ENCODE measurements at regions not wholly inside any gene's neighbourhood (a gene's known extent, or its start where the extent isn't known, plus 50 kb on each side); places are given as distances from the start of the nearest gene placed in this dataset.

DNA sequence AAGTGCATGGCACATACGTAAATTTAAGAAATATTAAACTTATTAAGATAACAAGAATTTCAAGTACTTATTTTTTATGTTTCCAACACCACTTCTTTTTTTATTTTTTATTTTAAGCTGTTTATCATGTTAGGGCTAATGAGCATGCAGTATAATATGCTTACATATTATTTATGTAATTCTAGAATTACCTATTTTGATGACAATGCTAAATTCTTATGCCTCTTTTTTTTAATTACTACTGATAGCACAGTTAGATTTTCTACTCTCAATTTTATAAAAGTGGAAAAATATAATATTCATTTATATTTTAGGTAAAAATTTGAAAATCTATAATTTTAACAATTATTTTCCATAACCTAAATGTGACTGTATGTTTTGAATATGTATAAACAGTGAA is 713.0 kb downstream of the MRPL39 start:
- no peak for DNase-seq (ENCODE audit: low read depth)

DNA sequence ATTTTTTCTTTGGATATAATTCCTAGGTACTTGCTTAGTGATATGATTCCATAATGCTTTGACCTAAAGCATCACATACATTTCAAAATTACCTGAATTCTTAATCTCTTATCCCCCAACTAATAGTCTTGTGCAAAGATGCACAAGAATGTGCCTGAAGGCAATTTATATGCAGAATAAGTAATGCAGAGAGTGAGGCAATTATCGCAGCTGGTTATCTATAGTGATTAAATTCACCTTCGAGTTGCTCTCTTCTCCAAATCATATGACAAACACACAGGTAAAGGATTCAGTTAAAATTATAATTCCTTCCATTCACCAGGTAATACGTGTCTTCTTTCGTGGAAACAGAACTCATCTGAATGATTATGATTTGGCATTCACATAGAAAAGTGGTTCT is 717.3 kb downstream of the MRPL39 start:
- DNase-seq (ENCODE audit: low read depth) = no peak

DNA sequence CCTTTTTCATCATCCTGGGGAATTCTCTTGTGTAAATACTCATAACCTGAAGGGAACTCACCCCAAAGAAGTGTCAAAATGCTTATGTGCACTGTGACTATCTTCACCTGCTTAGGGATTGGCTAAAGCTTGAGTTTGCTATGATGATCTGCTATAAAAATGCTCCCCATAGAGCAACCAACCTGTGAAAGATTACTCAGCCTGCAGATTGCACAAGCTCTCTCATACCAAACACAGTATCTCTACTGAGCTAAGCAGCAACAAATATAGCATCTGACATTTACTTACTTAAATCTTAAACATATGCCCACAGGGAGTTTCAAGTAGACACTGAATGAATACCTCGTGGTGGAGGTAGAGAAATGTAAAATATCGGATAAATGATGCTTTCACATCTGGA is 725.8 kb downstream of the MRPL39 start:
- DNase-seq (ENCODE audit: low read depth) = no peak

DNA sequence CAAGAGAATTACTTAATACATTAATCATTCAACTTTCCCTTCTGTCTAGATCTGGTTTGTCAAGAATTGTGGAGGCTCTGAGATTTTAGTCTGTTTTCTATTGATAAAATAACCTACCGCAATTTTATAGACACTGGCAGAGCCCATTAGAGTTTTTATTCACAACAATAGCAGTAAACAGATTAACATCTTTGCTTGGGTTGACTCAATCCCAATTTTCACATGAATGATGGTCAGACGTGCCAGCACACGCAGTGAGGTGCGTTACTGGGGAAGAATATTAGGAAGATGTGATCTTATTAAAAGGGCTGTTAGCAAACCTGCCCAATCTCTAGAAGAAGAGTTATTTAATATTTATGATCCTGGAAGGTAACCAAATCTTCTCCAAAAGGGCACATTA is 736.6 kb downstream of the MRPL39 start:
- no peak for DNase-seq (ENCODE audit: low read depth)

DNA sequence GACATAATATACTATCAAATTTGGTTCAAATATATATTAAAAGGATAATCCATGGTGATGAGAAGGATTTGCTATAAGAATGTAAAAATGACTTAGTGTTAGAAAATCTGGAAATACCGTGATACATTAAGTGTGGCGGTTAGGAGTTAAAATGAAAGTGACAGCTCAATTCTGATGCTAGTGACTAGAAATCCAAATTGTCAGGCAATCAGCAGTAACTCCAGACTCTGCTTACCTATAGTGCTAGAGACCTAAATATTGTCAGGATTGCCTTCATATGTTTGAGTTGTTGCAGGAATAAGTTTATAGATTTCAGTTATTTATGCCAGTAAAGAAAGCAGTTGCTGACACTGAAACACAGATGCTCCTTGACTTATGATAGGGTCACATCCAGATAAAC is 737.4 kb downstream of the MRPL39 start:
- DNase-seq (ENCODE audit: low read depth) = no peak

DNA sequence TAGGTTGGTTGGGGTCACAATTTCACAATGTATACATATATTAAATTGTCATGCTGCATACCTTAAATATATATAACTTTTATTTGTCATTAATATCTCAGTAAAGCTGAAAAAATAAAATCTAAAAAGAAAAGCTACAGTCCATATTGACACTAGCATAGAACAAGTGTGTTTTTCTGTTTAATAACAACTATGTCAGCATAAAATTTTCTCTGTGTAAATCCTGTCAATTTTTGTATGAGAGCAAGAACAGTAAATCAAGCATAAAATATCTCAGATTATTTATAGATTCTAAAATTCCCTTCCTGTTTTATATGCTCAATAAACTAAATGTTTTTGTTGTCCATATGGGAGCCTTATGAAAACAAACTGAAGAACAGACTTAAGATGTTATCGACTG is 739.2 kb downstream of the MRPL39 start:
- no peak for DNase-seq (ENCODE audit: low read depth)

DNA sequence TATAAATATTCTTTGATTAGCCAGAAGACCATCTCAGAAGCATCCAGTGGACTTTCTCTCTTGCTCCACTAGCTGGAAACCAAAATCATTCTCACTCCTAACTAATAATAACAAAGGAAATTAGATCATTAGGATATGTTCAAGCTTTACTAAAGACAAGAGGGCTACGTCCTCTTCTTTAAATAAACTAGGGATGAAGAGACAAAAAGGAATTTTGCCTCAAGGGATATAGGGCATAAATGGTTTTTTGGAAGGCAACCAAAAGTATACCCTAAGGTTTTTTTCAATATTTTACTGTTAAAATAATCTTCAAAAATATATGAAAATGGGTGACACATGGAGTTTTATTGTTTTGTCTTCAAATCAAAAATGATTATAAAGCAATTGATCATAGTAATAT is 745.8 kb downstream of the MRPL39 start:
- DNase-seq (ENCODE audit: low read depth) = no peak

DNA sequence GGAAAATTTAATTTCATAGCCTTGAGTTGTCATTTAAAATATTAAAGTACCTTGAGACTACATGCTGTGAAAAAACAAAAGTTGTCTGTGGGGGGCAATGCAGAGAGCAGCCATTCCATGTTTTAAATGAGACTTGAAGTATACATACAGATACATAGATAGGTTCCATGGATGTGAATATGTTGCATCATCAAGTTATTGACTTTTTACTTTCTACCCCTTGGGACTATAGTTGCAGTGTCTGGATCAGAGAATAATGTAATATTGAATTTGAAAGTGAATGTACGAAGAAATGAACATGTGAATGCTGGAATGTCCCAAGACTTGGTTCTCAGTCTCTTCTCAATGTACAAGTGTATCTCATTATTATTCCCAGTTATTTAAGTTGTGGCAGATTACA is 751.0 kb downstream of the MRPL39 start:
- no peak for DNase-seq (ENCODE audit: low read depth)

DNA sequence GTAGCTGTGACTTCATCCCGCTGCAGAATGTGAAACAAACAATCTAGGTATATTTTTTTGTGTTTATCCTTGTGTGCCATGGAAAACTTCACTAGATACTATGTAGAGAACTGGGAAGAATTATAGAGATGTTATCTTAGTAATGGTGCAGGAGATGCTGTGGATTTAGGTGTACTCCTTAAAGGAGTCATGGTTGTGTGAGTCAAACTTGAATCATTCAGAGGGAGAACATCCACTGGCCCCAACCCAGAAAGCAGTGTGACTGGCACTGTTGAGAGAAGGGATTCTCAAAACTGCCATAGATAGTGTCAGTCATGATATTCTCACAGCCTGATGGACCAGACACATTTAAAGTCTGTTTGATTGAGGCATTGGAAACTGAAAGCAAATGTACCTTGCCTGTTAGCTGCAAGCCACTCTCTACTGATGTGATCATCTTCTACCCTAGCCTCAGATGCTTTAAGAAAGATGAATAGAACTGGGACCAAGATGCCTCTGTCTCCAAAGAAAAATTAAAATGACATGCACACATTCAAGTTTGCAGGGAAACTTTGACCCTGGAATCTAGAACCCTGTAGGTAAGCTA is 754.6 kb downstream of the MRPL39 start:
- DNase-seq (ENCODE audit: low read depth) = no peak

DNA sequence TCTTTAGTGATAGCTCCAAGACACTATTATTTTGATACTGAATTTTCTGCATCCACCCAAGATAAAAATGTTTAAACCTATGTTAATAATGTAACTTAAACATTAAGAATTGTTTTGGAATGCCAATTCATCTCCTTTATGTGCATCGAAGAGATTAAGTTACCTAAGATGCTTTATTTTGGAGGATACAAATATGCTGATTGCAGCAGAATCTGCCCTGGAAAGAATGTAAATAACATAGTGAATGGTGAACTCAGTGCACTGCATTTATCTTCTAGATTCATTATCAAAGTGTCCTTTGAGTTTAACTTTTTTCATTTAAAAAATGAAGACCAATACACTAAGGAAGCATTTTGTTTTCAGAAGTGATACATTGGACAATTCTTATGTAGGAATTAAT is 757.2 kb downstream of the MRPL39 start:
- DNase-seq (ENCODE audit: low read depth) = no peak

DNA sequence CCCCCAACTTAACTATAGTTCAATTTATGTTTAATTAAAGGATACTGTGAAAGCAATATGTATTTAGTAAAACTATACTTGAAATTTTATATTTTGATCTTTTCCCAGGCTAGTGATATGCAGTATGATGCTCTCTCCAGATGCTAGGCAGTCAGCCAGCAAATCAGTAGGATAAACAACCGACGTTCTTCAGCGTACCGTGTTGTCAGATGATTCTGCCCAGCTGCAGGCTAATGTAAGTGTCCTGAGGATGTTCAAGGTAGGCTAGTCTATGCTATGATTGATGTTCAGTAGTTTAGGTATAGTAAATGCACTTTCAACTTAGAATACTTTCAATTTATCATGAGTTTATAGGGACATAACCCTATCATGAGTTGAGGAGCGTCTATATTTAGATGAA is 762.6 kb downstream of the MRPL39 start:
- DNase-seq (ENCODE audit: low read depth) = no peak

DNA sequence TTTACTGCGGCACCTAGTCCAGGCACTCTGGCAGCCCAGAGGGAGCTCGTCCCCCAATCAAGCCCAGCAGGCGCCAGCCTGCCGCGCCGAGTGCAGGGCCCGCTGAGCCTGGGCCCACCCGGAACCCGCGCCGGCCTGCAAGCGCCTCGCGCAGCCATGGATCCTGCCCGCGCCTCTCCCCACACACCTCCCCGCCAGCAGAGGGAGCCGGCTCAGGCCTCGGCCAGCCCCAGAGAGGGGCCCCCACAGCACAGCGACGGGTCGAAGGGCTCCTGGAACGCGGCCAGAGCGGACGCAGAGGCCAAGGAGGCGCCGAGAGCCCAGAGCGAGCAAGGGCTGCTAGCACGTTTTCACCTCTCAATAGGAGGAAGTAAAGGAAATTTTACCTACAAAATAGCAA is 767.0 kb downstream of the MRPL39 start:
- no peak for DNase-seq (ENCODE audit: low read depth)

DNA sequence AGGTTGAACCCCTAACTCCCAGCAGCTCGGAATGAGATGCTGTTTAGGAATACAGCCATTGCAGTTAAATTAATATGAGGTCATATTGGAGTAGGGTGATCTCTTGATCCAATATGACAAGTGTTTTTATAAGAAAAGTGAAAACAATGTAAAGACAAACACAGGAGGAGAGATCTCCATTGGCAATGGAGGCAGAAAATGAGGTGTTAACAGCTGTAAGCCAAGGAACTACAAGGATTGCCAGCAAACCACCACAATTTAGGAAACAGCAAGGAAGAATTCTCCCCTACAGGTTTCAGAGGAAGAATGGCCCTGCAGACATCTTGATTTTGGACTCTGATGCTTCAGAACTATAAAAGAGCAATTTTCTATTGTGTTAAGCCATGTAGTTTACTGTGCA is 774.3 kb downstream of the MRPL39 start:
- no peak for DNase-seq (ENCODE audit: low read depth)

DNA sequence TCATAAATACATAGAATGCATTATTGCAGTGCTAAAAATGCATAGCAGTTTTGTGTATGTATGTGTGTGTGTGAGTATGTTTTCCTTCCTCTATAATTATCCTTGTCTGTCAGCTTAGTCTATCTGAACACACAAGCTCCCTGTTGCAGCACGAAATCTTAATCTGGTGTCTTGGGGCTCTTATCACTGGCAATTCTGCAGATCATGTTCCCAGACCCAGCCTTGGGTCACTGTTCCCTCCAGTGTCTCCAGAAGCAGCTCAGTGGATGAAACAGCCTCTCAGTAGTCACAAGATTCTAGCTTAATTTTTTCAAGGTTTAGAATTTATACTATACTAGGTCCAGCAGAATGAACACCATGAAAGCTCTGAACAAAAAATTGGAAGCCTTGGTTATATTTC is 777.9 kb downstream of the MRPL39 start:
- DNase-seq (ENCODE audit: low read depth) = no peak

DNA sequence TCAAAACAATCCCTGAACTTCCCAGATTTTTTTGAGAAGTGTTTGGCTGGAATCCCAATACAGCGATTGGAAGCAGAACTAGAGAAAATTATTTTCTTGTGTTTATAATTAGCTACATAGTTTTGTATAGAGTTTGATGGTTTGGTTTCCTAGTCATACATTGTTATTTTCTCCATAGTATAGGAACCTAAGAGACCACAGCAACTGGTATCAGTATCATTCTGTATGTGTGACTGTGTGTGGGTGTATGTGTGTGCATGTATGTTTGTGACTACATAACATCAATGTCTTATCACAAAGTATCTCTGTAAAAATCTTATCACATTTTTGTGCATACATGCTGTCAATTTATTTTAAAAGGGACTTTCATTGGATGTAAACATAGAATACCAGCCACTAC is 780.5 kb downstream of the MRPL39 start:
- no peak for DNase-seq (ENCODE audit: low read depth)

DNA sequence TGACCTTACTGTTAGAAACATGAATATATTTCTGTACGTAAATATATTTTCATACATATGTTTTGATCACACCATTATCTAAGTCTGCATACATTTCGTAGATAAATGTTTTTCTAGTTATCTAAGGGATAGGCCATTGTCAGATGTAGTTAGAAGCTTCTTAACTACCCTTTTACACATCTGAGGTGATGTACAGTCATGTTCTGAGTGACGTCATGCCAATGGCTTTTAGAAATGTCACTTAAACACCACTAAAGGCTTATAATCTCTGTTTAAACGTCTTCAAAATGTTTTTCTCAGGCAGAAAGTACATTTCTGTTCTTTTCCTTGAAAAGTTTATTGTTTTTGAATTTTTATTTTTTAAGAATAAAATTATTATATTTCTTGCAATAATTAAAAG is 781.9 kb downstream of the MRPL39 start:
- no peak for DNase-seq (ENCODE audit: low read depth)

DNA sequence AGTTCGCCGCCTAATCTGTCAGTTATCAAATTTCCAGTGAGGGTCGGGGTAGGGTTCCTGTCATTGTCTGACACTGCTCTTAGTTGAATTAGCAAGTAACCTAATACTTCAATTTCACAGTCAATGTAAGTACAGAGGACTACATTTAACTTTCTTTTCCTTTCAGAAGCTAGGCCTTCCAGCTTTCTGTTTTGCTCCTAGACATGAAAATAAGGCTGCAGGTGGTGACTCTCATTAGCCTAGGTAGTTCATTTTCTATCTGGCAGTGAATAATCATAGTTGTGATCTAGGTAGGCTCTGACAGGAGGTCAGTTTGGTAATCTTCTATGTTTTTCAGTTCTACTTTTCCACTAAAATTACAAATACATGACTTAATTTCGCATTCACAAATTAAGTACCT is 783.1 kb downstream of the MRPL39 start:
- no peak for DNase-seq (ENCODE audit: low read depth)

DNA sequence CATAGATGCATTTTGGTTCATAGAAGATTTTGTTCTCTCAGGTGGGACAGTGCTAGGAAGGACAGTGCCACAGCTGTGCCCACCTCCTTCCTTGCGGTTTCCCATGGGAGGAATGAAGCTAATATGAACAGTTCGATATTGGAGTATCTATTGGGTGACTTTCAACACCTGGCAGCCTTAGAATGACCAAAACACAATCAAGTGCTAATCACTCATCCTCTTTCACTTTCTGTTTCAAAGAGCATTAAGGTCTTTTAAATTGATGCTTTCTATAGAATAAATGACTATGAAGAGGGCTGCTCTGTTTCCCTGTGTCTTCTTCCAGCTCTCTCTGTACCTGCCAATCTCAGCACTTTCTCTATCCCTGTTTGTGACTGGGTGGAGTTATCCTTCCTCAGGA is 784.0 kb downstream of the MRPL39 start:
- DNase-seq (ENCODE audit: low read depth) = no peak

DNA sequence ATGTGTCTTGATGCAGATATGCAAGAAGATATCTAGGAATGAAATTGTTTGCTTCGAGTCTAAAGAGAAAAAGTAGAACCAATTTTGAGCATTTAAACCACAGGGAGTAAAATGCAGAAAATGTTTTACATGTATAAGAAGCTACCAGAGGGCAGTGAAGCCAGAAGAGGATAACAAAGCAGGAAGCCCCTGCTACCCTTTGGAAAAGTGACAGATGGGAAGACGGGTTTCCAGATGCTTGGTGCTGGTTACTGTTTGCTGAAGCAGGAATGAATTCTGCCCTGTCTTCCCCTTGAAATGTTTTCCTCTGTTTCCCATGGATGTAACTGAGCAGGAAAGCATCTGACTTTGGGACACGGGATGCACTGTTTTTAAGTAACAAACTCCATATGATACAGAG is 822.2 kb downstream of the MRPL39 start:
- DNase-seq (ENCODE audit: low read depth) = no peak

DNA sequence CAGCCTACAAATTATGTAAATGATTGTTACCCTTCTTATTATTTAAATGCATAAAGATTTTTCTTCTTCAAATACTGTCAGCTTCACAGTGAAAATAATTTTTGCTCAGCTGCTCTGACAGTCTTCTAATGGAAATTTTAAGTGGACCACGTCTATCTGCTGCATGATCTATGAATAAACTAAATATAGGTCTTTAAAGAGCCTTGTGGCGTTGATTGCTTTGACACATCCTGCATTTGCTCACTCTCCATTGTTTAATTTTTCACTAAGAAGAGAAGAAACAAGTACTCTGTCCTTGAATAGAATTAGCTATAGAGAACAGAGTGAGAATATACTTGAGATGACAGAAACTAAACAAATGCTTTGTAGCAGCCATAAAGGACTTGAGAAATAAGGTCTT is 826.1 kb downstream of the MRPL39 start:
- no peak for DNase-seq (ENCODE audit: low read depth)

DNA sequence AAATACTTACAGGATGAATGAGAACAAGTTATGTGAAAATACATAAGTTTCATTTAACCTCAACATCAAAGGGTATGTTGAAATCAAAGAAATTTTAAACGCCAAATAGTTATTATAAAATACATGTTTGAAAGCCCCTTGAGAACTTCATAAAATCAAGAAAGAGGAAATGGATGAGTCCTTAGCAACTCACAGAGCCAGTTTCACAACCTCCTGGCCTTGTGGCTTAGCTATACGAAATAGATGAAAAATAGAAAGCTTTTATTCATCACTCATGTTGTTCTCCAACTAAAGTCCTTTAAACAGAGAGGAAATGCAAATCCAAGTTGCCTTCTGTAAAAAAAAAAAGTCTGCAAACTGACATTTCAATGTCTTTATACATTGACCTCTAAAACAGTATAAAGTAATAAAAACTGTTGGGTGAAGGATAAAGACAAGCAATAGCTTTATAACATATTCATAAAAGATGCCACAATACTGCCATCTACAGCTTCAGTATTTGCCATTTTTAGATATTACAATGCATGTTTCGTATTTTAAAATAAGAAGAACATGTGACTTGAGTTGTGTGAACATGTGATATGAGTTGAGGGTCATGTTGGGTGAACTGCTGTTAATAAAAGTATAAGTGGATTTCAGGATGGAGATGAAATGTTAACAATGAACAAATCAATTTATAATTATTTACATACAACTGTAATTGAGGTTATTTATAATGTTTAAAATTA is 847.8 kb downstream of the MRPL39 start:
- no peak for DNase-seq (ENCODE audit: low read depth)

DNA sequence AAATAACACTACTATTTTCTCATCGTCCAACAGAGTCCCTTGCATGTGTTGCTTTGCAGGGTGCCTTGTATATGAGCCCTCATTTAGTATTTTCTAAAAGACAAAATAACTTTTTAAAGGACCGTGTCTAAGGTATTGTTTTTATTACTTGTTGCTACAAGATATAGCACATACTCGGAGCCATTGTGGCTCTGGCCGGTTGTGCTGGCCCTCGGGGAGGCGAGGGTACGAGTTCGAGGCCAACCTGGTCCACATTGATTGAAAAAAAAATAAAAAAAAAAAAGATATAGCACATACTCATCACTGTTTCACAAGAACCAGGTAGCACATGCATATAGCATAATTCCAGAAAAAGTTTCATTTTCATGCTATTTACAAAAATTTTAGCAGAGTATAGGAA is 869.2 kb downstream of the MRPL39 start:
- no peak for DNase-seq (ENCODE audit: low read depth)

DNA sequence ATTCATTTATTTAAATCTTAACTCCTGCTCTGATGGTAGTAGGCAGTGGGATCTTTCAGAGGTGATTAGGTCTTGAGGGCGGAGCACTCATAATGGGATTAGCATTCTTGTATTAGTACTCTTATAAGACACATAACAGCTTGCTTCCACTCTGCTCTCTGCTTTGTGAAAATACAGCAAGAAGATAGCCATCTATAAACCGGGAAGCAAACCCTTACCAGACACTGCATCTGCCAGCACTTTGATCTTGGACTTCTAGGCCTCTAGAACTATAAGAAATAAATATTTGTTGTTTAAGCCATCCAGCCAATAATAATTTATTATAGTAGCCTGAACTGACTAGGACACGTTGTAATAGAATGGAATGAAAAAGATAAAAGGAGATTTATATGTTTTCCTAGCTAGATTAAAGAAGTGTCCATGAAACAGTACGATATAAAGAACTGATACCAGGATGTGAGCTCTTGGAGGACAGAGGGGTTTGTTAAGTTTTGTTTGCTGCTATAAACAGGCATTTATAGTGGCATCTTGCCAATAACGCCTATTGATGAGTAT is 869.9 kb downstream of the MRPL39 start:
- no peak for DNase-seq (ENCODE audit: low read depth)

DNA sequence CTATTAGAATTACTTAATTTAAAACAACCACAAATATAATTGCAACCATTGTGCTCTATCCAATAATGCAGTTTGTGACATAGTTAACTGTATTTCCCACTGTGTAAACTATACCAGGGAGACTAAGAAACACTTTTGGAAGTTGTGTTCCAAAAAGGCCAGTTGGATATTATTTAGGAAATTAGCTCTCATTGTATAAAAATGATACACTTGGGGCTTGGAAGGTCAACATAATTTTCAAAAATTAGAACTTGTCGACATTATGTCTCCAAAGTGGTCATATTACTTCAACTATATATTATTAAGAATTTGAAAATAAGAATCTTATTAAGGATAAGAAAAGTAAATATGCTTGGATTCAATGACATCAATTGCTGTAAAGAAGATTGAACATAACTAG is 876.6 kb downstream of the MRPL39 start:
- DNase-seq (ENCODE audit: low read depth) = no peak

Data from T-helper 22 cell (primary cell).